GM23248 (cell line): ENCODE measurements at regions not wholly inside any gene's neighbourhood (a gene's known extent, or its start where the extent isn't known, plus 50 kb on each side); places are given as distances from the start of the nearest gene placed in this dataset.

Experiments used
- EZH2 ChIP-seq: fragments of 200-600 bp; sonication (generic); IDR thresholded peaks from 2 replicates; pipeline ENCODE4 v1.6.1; 2018; ENCODE audit warnings: antibody characterized with exemption, mild to moderate bottlenecking; ENCODE audit not compliant: insufficient read depth, poor library complexity, severe bottlenecking
- EZH2phosphoT487 ChIP-seq: fragments of 200-600 bp; sonication (generic); IDR thresholded peaks from 2 replicates; pipeline ENCODE4 v1.6.1; 2018; ENCODE audit warnings: antibody characterized with exemption, moderate library complexity, mild to moderate bottlenecking, low read depth; ENCODE audit not compliant: insufficient read depth

DNA sequence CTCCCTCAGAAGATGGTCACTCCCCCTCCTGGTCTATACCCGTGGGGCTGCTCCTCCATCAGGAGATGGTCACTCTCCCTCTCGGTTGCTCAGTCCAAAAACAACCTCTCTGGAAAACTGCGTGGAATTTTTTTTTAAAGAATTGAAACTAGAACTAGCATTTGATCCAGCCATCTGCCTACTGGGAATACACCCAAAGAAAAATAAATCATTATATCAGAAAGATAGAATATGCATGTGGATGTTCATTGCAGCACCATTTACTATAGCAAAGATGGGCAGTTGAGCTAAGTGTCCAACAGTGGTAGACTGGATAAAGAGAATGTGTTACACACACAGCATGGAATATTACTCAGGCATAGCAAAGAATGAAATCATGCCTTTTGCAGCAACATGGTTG, 75.7 kb upstream of the B3GAT1 start:
- TF ChIP-seq EZH2 (no peak), EZH2phosphoT487 (no peak)
